ENCODE measurements at regions not wholly inside any gene's neighbourhood (a gene's known extent, or its start where the extent isn't known, plus 50 kb on each side); places are given as distances from the start of the nearest gene placed in this dataset.

- Histone ChIP-seq H3K4me3 (ENCODE audit: low read length) (no peak overlapping the region), H3K9me3 (ENCODE audit: low read length) (no peaks in the 10 kb centered on the region), H3K9ac (ENCODE audit: low read length) (no peak overlapping the region), H4K20me1 (ENCODE audit: low read length) (no peaks in the 10 kb centered on the region), H3K4me1 (ENCODE audit: insufficient read depth, low read length) (no peaks in the 10 kb centered on the region), H3K79me2 (ENCODE audit: low read length) (no peaks in the 10 kb centered on the region), H3K9me2 (replicated peaks; ENCODE audit: low read length) (no peaks in the 10 kb centered on the region), H2AFZ (ENCODE audit: low read length) (no peak overlapping the region), H3F3A (ENCODE audit: low read length, unreplicated experiment) (no peaks in the 10 kb centered on the region), H3K27ac (ENCODE audit: low read length) (no peak overlapping the region), H3K4me2 (ENCODE audit: low read length) (no peak overlapping the region), H3K27me3 (ENCODE audit: low read length) (no peaks in the 10 kb centered on the region), H3K36me3 (ENCODE audit: low read depth, low read length) (no peaks in the 10 kb centered on the region)
- ChIA-PET CTCF (no interaction called here), POLR2A (ENCODE audit: unreplicated experiment) (no interaction called here)
- TF ChIP-seq EZH2phosphoT487 (IDR thresholded peaks at IDR 0.05; ENCODE audit: borderline replicate concordance, low read length), result no peak
- TF ChIP-seq EZH2 (IDR thresholded peaks at IDR 0.05; ENCODE audit: low read length, unreplicated experiment), result no peak
- no peak for TF ChIP-seq CTCF (conservative IDR thresholded peaks at IDR 0.05; ENCODE audit: low read depth, low read length)
- intact Hi-C loops (cut with micrococcal nuclease), result no loop called here
- ATAC-seq (no peak), DNase-seq (no peak)
- BruUV-seq (replicated peaks), result no TSS peak
Measured at GRCh38 chr20:16147216-16147615, 426.0 kb downstream of the KIF16B start.

- no peak overlapping the region for H3K27ac ChIP-seq (ENCODE audit: low read length)
- H2AFZ ChIP-seq (ENCODE audit: low read length), result no peak overlapping the region
- H3K4me1 ChIP-seq (ENCODE audit: insufficient read depth, low read length), result no peaks in the 10 kb centered on the region
- H4K20me1 ChIP-seq (ENCODE audit: low read length), result no peaks in the 10 kb centered on the region
- no peaks in the 10 kb centered on the region for H3F3A ChIP-seq (ENCODE audit: low read length, unreplicated experiment)
- no peak overlapping the region for H3K4me3 ChIP-seq (ENCODE audit: low read length)
- no peaks in the 10 kb centered on the region for H3K79me2 ChIP-seq (ENCODE audit: low read length)
- ATAC-seq (no peak), DNase-seq (no peak)
- ChIA-PET POLR2A (ENCODE audit: unreplicated experiment) (no interaction called here), CTCF (no interaction called here)
- no peaks in the 10 kb centered on the region for H3K36me3 ChIP-seq (ENCODE audit: low read depth, low read length)
- no peak overlapping the region for H3K9ac ChIP-seq (ENCODE audit: low read length)
- H3K9me3 ChIP-seq (ENCODE audit: low read length), result 0 out of 2 replicates have a peak, but pooled peaks cover 4% of the 10 kb centered on the region
- H3K4me2 ChIP-seq (ENCODE audit: low read length), result no peak overlapping the region
- no TSS peak for BruUV-seq (replicated peaks)
- intact Hi-C loops (cut with micrococcal nuclease), result no loop called here
- TF ChIP-seq EZH2phosphoT487 (IDR thresholded peaks at IDR 0.05; ENCODE audit: borderline replicate concordance, low read length) (no peak), CTCF (conservative IDR thresholded peaks at IDR 0.05; ENCODE audit: low read depth, low read length) (no peak), EZH2 (IDR thresholded peaks at IDR 0.05; ENCODE audit: low read length, unreplicated experiment) (no peak)
- no peaks in the 10 kb centered on the region for H3K9me2 ChIP-seq (replicated peaks; ENCODE audit: low read length)
- no peaks in the 10 kb centered on the region for H3K27me3 ChIP-seq (ENCODE audit: low read length)
Measured at GRCh38 chr20:16145919-16146318, 427.3 kb downstream of the KIF16B start.

- no peak overlapping the region for H2AFZ ChIP-seq (ENCODE audit: low read length)
- DNase-seq (no peak), ATAC-seq (no peak)
- H3K27me3 ChIP-seq (ENCODE audit: low read length), result no peaks in the 10 kb centered on the region
- intact Hi-C loops (cut with micrococcal nuclease), result no loop called here
- H3K27ac ChIP-seq (ENCODE audit: low read length), result no peak overlapping the region
- H3K79me2 ChIP-seq (ENCODE audit: low read length), result no peaks in the 10 kb centered on the region
- no peak overlapping the region for H3K4me2 ChIP-seq (ENCODE audit: low read length)
- no peaks in the 10 kb centered on the region for H3K9me2 ChIP-seq (replicated peaks; ENCODE audit: low read length)
- no peaks in the 10 kb centered on the region for H3K36me3 ChIP-seq (ENCODE audit: low read depth, low read length)
- TF ChIP-seq EZH2 (IDR thresholded peaks at IDR 0.05; ENCODE audit: low read length, unreplicated experiment), result no peak
- no peak for TF ChIP-seq EZH2phosphoT487 (IDR thresholded peaks at IDR 0.05; ENCODE audit: borderline replicate concordance, low read length)
- no peak for TF ChIP-seq CTCF (conservative IDR thresholded peaks at IDR 0.05; ENCODE audit: low read depth, low read length)
- no TSS peak for BruUV-seq (replicated peaks)
- no peaks in the 10 kb centered on the region for H3K4me1 ChIP-seq (ENCODE audit: insufficient read depth, low read length)
- 0 out of 2 replicates have a peak, but pooled peaks cover 4% of the 10 kb centered on the region for H3K9me3 ChIP-seq (ENCODE audit: low read length)
- H3F3A ChIP-seq (ENCODE audit: low read length, unreplicated experiment), result no peaks in the 10 kb centered on the region
- no peak overlapping the region for H3K4me3 ChIP-seq (ENCODE audit: low read length)
- CTCF ChIA-PET, result no interaction called here
- POLR2A ChIA-PET (ENCODE audit: unreplicated experiment), result no interaction called here
- no peaks in the 10 kb centered on the region for H4K20me1 ChIP-seq (ENCODE audit: low read length)
- H3K9ac ChIP-seq (ENCODE audit: low read length), result no peak overlapping the region
Measured at GRCh38 chr20:16143596-16143995, 429.7 kb downstream of the KIF16B start.
